ENCODE measurements at regions not wholly inside any gene's neighbourhood (a gene's known extent, or its start where the extent isn't known, plus 50 kb on each side); places are given as distances from the start of the nearest gene placed in this dataset.

DNA sequence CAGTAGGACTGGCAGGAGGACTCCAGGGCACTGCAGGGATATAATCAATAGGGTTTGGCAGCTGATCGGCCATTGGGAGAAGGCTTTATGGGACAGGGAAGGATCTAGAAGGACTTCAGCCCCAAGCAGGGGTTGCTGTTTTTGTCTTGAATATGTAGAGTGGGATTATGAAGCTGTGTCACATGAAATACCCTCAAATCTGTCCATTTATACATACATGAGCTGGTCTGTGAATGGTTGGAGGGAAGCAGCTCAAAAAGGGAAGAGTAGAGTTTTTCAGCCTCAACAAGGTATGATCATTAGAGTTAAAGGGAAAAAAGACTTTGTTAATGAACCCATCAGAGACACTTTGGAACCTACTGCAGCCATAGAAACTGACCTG, 98.2 kb upstream of the ZNF217 start:
- intact Hi-C loops (cut with micrococcal nuclease): no loop called here
- Mint-ChIP-seq H3K4me3 (ENCODE audit: low read depth) (no peak overlapping the region), H3K27me3 (ENCODE audit: low read depth) (no peaks in the 10 kb centered on the region), H3K4me1 (ENCODE audit: low read depth) (peaks cover 35% of the 10 kb centered on the region), H3K27ac (peak overlapping the region; percentile 0), H3K9me3 (no peaks in the 10 kb centered on the region), H3K36me3 (ENCODE audit: low read depth) (no peaks in the 10 kb centered on the region)
- DNase-seq (ENCODE audit: low spot score): no peak

DNA sequence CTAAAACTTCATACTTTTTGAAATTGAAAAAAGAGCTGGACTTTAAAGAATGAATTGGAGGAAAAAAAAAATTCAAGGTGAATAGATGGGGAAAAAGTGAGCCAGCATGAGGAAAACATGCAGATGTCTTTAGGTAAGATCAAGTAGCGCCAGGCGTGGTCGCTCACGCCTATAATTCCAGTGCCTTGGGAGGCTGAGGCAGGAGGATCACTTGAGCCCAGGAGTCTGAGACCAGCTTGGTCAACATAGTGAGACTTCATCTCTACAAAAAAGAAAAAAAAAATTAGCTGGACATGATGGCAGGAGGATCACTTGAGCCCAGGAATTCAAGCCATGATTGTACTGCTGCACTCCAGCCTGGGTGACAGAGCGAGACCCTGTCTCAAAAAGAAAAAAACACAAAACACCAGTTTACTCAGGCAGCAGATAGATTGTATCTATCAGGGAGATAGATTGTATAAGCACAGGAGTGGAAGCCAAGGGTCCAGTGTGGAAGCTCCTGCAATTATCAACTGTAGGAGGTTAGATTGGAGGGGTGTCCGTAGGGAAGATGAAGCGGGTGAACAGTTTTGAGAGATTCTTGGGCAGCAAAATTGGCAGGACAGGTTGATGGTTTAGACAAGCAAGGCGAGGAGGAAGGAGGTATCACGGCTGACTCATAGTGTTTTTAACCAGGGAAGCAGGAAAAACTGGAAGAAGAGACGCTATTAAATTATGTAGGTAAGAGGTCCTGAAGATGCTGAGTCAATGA, 97.6 kb upstream of the ZNF217 start:
- DNase-seq (ENCODE audit: low spot score): no peak
- no peak overlapping the region for H3K4me3 Mint-ChIP-seq (ENCODE audit: low read depth)
- peaks cover 35% of the 10 kb centered on the region for H3K4me1 Mint-ChIP-seq (ENCODE audit: low read depth)
- H3K27ac Mint-ChIP-seq: peak overlapping the region; percentile 0
- intact Hi-C loops (cut with micrococcal nuclease): no loop called here
- H3K9me3 Mint-ChIP-seq: no peaks in the 10 kb centered on the region
- no peaks in the 10 kb centered on the region for H3K27me3 Mint-ChIP-seq (ENCODE audit: low read depth)
- no peaks in the 10 kb centered on the region for H3K36me3 Mint-ChIP-seq (ENCODE audit: low read depth)

DNA sequence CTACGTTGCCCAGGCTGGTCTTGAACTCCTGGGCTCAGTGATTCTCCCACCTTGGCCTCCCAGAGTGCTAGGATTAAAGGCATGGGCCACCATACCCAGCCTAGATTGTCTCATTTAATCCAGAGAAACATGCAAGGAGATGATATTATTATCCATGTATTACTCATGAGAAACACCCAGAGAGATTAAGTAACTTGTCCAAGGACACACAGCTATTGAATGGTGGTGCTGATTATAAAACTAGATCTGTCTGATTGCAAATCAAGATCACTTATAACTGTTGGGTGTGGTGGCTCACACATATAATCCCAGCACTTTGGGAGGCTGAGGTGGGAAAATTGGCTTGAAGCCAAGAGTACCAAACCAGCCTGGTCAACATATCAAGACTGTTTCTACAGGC, 94.4 kb upstream of the ZNF217 start:
- no peak for DNase-seq (ENCODE audit: low spot score)
- Mint-ChIP-seq H3K9me3 (no peaks in the 10 kb centered on the region), H3K27me3 (ENCODE audit: low read depth) (no peaks in the 10 kb centered on the region), H3K27ac (no peak overlapping the region), H3K36me3 (ENCODE audit: low read depth) (no peaks in the 10 kb centered on the region), H3K4me3 (ENCODE audit: low read depth) (no peak overlapping the region), H3K4me1 (ENCODE audit: low read depth) (peaks cover 42% of the 10 kb centered on the region)
- intact Hi-C loops (cut with micrococcal nuclease): no loop called here

DNA sequence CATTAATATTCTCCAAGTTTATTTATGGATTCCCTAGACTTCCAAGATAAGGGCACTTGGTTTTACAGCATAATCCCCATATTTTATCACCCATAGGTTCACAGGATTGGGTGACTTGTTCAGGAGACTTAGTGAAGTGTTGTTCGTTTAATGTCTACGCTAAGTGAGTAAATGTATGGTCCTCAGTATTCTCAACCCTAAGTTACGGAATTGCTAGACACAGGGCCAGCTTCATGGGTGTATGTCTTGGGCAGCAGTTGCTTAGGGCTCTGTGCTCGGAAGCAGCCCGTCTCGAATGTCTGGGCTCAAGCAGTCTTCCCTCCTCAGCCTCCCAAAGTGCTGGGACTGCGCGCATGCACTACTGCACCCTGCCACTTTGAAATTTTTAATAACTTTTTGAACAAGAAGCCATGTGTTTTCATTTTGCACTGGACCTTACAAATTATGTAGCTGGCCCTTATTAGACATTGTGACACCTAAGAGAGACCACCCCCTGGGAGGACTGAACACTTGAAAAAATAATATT, 91.5 kb upstream of the ZNF217 start:
- Mint-ChIP-seq H3K9me3 (no peaks in the 10 kb centered on the region), H3K27ac (peak overlapping the region; percentile 85), H3K36me3 (ENCODE audit: low read depth) (no peaks in the 10 kb centered on the region), H3K27me3 (ENCODE audit: low read depth) (no peaks in the 10 kb centered on the region), H3K4me1 (ENCODE audit: low read depth) (peaks cover 30% of the 10 kb centered on the region), H3K4me3 (ENCODE audit: low read depth) (no peak overlapping the region)
- DNase-seq (ENCODE audit: low spot score): no peak
- intact Hi-C loops (cut with micrococcal nuclease): no loop called here

DNA sequence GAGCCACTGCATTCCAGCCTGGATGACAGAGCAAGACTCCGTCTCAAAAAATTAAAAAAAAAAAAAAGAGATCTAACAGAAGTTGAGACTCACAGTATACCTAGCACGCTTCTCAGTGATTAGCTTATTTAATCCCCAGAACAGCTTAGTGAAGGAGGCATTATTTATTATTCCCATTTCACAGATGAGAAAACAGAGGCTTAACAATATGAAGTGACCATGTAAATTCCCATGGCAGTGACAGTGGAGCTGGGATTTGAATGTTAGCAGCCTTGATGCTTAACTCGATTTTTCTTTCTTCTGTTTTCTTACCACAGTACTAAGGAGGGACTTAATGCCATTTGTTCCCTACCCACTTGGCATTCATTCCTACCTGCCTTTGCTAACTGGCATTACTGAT, 89.9 kb upstream of the ZNF217 start:
- H3K4me3 Mint-ChIP-seq (ENCODE audit: low read depth): no peak overlapping the region
- no peaks in the 10 kb centered on the region for H3K9me3 Mint-ChIP-seq
- H3K4me1 Mint-ChIP-seq (ENCODE audit: low read depth): peaks cover 37% of the 10 kb centered on the region
- no peaks in the 10 kb centered on the region for H3K36me3 Mint-ChIP-seq (ENCODE audit: low read depth)
- H3K27ac Mint-ChIP-seq: no peak overlapping the region
- no peaks in the 10 kb centered on the region for H3K27me3 Mint-ChIP-seq (ENCODE audit: low read depth)
- intact Hi-C loops (cut with micrococcal nuclease): no loop called here
- DNase-seq (ENCODE audit: low spot score): no peak

DNA sequence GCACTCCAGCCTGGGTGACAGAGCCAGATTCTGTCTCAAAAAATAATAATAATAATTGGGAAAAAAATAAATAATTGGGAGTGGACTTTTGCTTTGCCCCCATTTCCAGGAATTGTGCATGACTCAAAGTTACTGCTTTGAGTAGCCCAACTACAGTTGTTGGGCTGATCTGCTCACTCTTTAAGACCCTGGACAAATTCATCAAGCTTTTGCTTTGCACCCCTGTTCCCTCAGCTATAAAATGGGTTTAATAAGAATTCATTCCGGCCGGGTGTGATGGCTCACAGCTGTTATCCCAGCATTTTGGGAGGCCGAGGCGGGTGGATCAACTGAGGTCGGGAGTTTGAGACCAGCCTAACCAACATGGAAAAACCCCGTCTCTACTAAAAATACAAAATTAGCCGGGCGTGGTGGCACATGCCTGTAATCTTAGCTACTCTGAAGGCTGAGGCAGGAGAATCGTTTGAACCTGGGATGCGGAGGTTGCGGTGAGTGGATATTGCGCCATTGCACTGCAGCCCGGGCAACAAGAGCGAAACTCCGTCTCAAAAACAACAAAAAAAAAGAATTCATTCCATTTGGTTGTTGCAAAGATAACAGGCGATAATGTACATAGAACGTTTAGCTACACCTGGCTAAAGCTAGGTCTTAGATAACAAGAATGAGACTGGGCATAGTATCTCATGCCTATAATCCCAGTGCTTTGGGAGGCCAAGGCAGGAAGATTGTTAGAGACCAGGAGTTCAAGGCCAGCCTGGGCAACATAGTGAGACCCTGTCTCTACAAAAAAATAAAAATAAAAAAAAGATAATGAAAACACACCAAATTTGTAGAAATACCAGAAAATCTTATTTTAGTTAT, 87.9 kb upstream of the ZNF217 start:
- DNase-seq (ENCODE audit: low spot score): no peak
- H3K4me1 Mint-ChIP-seq (ENCODE audit: low read depth): peaks cover 40% of the 10 kb centered on the region
- H3K27ac Mint-ChIP-seq: no peak overlapping the region
- no peaks in the 10 kb centered on the region for H3K27me3 Mint-ChIP-seq (ENCODE audit: low read depth)
- H3K36me3 Mint-ChIP-seq (ENCODE audit: low read depth): no peaks in the 10 kb centered on the region
- H3K4me3 Mint-ChIP-seq (ENCODE audit: low read depth): no peak overlapping the region
- H3K9me3 Mint-ChIP-seq: no peaks in the 10 kb centered on the region
- intact Hi-C loops (cut with micrococcal nuclease): no loop called here

DNA sequence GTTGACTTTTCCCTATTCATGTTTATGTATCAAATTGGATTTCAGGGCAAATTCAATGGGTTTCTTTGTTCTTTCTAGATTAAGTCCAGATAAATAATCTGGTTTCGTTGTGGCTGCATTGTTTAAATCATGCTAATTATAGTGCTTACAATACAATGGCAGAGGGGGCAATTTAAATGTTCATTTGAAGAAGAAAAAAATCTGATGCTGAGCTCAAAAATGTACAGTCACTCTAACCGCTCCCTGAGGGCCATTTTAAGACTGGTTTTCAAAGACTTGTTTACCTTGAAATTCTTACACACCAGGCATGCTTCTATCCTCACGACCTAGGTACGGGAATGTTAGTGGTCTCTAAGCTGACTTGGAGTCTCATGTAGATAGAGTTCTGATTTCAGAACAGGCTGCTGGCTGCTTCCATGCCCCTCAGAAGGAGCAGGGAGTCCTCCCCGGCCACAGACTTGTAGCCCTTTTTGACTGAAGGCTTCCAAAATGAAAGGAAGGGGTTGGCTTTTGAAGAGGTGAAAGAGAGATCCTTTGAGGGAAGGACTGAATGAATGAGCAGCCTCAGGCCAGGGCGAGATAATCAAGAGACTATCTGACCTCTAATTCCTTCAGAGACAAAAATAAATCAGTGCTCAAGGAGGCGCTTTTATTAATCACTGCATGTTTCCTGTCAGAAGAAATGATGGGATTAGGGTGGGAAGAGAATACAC, 86.1 kb upstream of the ZNF217 start:
- peak overlapping the region; percentile 50 for H3K27ac Mint-ChIP-seq
- no peak for DNase-seq (ENCODE audit: low spot score)
- H3K27me3 Mint-ChIP-seq (ENCODE audit: low read depth): no peaks in the 10 kb centered on the region
- no peaks in the 10 kb centered on the region for H3K9me3 Mint-ChIP-seq
- no peak overlapping the region for H3K4me3 Mint-ChIP-seq (ENCODE audit: low read depth)
- H3K4me1 Mint-ChIP-seq (ENCODE audit: low read depth): peaks cover 26% of the 10 kb centered on the region
- intact Hi-C loops (cut with micrococcal nuclease): no loop called here
- no peaks in the 10 kb centered on the region for H3K36me3 Mint-ChIP-seq (ENCODE audit: low read depth)

DNA sequence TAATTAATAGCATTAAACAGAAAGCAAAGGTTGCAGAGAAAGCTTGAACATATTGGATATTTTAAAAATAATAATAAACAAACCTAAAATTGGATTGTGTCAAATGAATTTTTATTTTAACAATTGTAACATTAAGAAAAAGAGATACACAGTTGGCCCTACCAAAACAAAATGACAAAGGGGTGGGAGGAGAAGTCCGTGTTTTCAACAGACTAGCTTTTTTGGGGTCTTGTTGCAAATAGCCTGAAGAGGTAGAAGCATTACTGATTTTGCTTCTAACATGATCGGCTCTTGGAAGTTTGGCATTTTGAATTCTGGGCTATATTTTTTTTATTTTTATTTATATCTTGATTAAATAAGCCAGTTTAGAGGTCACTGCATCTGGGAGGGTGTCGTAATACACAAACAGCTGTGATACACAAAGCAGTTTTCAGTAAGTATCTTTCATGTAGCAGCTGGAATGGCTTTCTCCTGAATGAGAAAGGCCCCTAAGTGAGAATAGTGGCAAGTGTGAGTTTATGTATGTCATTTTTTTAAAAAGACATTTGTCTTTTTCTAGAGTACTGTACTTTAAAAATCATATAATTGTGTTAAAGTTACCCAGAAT, 85.5 kb upstream of the ZNF217 start:
- Mint-ChIP-seq H3K4me3 (ENCODE audit: low read depth) (no peak overlapping the region), H3K27me3 (ENCODE audit: low read depth) (no peaks in the 10 kb centered on the region), H3K9me3 (no peaks in the 10 kb centered on the region), H3K27ac (peak overlapping the region; percentile 50), H3K36me3 (ENCODE audit: low read depth) (no peaks in the 10 kb centered on the region), H3K4me1 (ENCODE audit: low read depth) (peaks cover 26% of the 10 kb centered on the region)
- intact Hi-C loops (cut with micrococcal nuclease): loop anchor here (1.0 kb wide), 1 partner anchor 36 kb away; no protein-coding TSS in a partner anchor
- no peak for DNase-seq (ENCODE audit: low spot score)

DNA sequence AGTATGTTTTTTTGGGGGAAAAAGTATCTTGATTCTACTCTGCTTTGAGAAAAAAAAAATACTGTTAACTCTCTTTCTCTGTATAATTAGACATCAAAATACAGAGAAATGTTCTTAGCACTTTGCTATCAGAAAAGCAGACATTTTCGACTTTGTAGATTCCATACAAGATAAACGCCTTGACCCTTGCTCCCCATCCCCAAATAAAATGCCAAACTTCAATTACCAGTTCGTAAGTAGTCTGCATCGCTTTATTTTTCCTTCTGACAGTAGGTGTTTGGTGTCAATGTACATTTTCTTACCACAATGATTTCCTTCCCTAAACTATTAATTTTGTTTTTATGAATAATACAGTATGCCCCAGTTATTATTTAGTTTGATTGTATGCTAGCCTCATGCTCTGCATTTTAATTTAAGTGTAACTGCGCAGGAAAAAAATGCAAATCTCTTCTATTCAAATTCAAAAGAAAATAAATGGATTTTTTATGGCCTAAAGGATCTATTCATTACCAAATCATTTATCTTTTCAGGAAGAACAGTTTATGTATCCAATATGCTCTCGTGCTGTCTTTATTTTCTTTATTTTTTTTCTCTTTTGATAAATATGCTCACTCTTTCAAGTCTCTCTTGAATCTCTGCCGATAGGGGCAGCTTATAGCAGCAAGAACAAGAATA, 84.8 kb upstream of the ZNF217 start:
- H3K27me3 Mint-ChIP-seq (ENCODE audit: low read depth): no peaks in the 10 kb centered on the region
- no peaks in the 10 kb centered on the region for H3K9me3 Mint-ChIP-seq
- no peaks in the 10 kb centered on the region for H3K36me3 Mint-ChIP-seq (ENCODE audit: low read depth)
- intact Hi-C loops (cut with micrococcal nuclease): loop anchor here (1.0 kb wide), 1 partner anchor 35 kb away; no protein-coding TSS in a partner anchor
- peak overlapping the region; percentile 89 for H3K27ac Mint-ChIP-seq
- H3K4me1 Mint-ChIP-seq (ENCODE audit: low read depth): peaks cover 26% of the 10 kb centered on the region
- no peak for DNase-seq (ENCODE audit: low spot score)
- peak overlapping the region; percentile 48 for H3K4me3 Mint-ChIP-seq (ENCODE audit: low read depth)

DNA sequence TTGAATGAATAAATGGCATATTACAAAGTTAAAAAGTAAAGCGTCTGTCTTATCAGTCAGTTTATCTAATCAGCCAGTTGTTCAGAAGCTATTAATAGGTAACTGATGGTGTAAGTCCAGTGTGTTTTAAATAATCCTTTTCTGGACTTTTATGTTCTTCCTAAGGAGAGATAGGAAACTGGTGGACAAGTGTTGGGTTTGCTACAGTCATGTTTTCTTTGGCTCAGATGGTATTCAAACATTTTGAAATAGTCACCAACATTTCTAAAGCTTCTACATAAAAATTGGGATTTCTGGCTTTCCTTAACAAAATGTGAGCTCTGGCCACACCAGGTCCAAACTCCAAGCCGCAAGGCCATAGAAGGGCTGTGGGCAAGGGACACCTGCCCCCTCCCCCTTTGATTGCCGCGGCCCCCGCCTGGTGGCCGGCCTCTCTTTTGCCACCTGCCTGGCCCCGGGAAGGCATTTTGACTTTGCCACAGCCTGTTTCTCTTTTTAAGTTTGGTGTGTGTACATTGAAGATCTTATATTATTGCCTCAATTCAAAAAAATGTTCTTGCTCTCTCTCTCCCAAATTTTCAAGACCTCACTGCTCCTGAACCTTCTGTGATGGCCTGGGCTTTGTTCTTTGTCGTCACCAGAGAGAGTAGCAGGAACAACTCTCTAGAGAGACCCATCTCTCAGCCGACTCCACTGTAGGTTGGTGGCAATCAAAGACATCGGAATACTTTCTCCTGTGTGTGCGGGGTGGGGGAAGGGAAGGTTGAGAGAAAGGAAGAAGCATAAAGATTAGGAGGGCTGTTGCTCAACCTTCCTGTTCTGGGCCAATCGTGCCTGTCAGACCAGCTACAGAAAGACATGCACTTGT, 84.0 kb upstream of the ZNF217 start:
- H3K27me3 Mint-ChIP-seq (ENCODE audit: low read depth): no peaks in the 10 kb centered on the region
- peak overlapping the region; percentile 89 for H3K27ac Mint-ChIP-seq
- DNase-seq (ENCODE audit: low spot score): no peak
- H3K4me3 Mint-ChIP-seq (ENCODE audit: low read depth): peak overlapping the region; percentile 48
- intact Hi-C loops (cut with micrococcal nuclease): loop anchor here (1.0 kb wide), 1 partner anchor 34 kb away; no protein-coding TSS in a partner anchor
- H3K9me3 Mint-ChIP-seq: no peaks in the 10 kb centered on the region
- H3K36me3 Mint-ChIP-seq (ENCODE audit: low read depth): no peaks in the 10 kb centered on the region
- peaks cover 26% of the 10 kb centered on the region for H3K4me1 Mint-ChIP-seq (ENCODE audit: low read depth)

DNA sequence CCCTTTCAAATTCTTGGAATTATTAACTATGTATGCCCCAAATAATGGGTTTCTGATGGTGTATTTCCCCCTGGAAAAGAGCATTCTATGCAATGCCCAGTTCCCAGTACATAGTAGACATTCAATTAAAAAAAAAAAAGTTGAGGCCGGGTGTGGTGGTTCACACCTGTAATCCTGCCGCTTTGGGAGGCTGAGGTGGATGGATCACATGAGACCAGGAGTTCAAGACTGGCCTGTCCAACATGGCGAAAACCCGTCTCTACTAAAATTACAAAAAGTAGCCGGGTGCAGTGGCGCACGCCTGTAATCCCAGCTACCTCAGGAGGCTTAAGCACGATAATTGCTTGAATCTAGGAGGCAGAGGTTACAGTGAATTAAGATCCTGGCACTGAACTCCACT, 83.3 kb upstream of the ZNF217 start:
- Mint-ChIP-seq H3K4me3 (ENCODE audit: low read depth) (no peak overlapping the region), H3K27me3 (ENCODE audit: low read depth) (no peaks in the 10 kb centered on the region), H3K4me1 (ENCODE audit: low read depth) (peaks cover 26% of the 10 kb centered on the region), H3K36me3 (ENCODE audit: low read depth) (no peaks in the 10 kb centered on the region), H3K27ac (no peak overlapping the region), H3K9me3 (no peaks in the 10 kb centered on the region)
- intact Hi-C loops (cut with micrococcal nuclease): no loop called here
- DNase-seq (ENCODE audit: low spot score): no peak
